Liver (tissue), 8 donors: ENCODE measurements at regions not wholly inside any gene's neighbourhood (a gene's known extent, or its start where the extent isn't known, plus 50 kb on each side); places are given as distances from the start of the nearest gene placed in this dataset.

Experiments
- DNase-seq: peaks from one replicate; pipeline ENCODE4 v3.0.0-alpha.2; 2017; ENCODE audit warnings: low spot score
- H3K27ac ChIP-seq, 2 donors: one replicate each; pipeline ENCODE4 v1.7.0; 2013; ENCODE audit warnings: inconsistent platforms in 2 of 2, low read length in 2 of 2, control low read depth in 1 of 2, low read depth in 1 of 2, mild to moderate bottlenecking in 1 of 2
- H3K27me3 ChIP-seq, 4 donors: one replicate each; pipeline versions ENCODE4 v1.6.1 to v1.7.0; 2013; ENCODE audit warnings: low read length in 3 of 4, inconsistent platforms in 1 of 4, mild to moderate bottlenecking in 1 of 4, moderate library complexity in 1 of 4; ENCODE audit not compliant: control insufficient read depth in 4 of 4, insufficient read depth in 4 of 4
- H3K36me3 ChIP-seq, 4 donors: one replicate each; pipeline versions ENCODE4 v1.6.1 to v1.7.0; 2013; ENCODE audit warnings: low read length in 3 of 4, mild to moderate bottlenecking in 3 of 4, low read depth in 1 of 4, moderate library complexity in 1 of 4; ENCODE audit not compliant: control insufficient read depth in 4 of 4, insufficient read depth in 3 of 4
- H3K4me1 ChIP-seq, 4 donors: one replicate each; pipeline versions ENCODE4 v1.6.1 to v1.7.0; 2013; ENCODE audit warnings: low read length in 3 of 4, mild to moderate bottlenecking in 3 of 4, moderate library complexity in 1 of 4; ENCODE audit not compliant: control insufficient read depth in 4 of 4, insufficient read depth in 4 of 4
- H3K4me3 ChIP-seq, 3 donors: one replicate each; pipeline versions ENCODE4 v1.6.1 to v1.7.0; 2013; ENCODE audit warnings: low read length in 3 of 3, control low read depth in 1 of 3, low read depth in 1 of 3, mild to moderate bottlenecking in 1 of 3
- H3K9ac ChIP-seq, 2 donors: one replicate each; pipeline ENCODE4 v1.7.0; 2013; ENCODE audit warnings: low read length in 2 of 2, mild to moderate bottlenecking in 2 of 2, moderate library complexity in 2 of 2, control low read depth in 1 of 2, low read depth in 1 of 2
- H3K9me3 ChIP-seq, 4 donors: one replicate each; pipeline versions ENCODE4 v1.6.1 to v1.7.0; 2013; ENCODE audit warnings: low read length in 3 of 4; ENCODE audit not compliant: control insufficient read depth in 4 of 4
- ATF3 ChIP-seq: IDR thresholded peaks from 2 replicates; pipeline ENCODE4 v1.6.1; 2016; ENCODE audit warnings: antibody characterized with exemption
- CTCF ChIP-seq: fragments of 150-350 bp; IDR thresholded peaks from 2 replicates; pipeline ENCODE4 v1.5.1; 2017; ENCODE audit warnings: improper control_type of control experiment, low read depth, low read length; ENCODE audit not compliant: missing input control
- EGR1 ChIP-seq, 2 donors: IDR thresholded peaks; 2 replicates each; pipeline ENCODE4 v1.6.1; 2016 to 2018; ENCODE audit warnings: antibody characterized with exemption in 2 of 2, low read depth in 2 of 2
- FOXA1 ChIP-seq: IDR thresholded peaks from 2 replicates; pipeline ENCODE4 v1.6.1; 2016; ENCODE audit warnings: antibody characterized with exemption
- FOXA2 ChIP-seq: IDR thresholded peaks from 2 replicates; pipeline ENCODE4 v1.6.1; 2016; ENCODE audit warnings: antibody characterized with exemption
- GABPA ChIP-seq, 2 donors: IDR thresholded peaks in 1 of 2; conservative IDR thresholded peaks in 1 of 2; 2 replicates each; pipeline ENCODE4 v1.6.1; 2016; ENCODE audit warnings: antibody characterized with exemption in 2 of 2, mild to moderate bottlenecking in 1 of 2, moderate library complexity in 1 of 2
- HNF4A ChIP-seq, 2 donors: conservative IDR thresholded peaks; 2 replicates each; pipeline ENCODE4 v1.6.1; 2016; ENCODE audit warnings: antibody characterized with exemption in 2 of 2, mild to moderate bottlenecking in 2 of 2
- HNF4G ChIP-seq: IDR thresholded peaks from 2 replicates; pipeline ENCODE4 v1.6.1; 2016; ENCODE audit warnings: antibody characterized with exemption
- JUND ChIP-seq, 2 donors: IDR thresholded peaks; 2 replicates each; pipeline ENCODE4 v1.6.1; 2016; ENCODE audit warnings: antibody characterized with exemption in 2 of 2
- NR2F2 ChIP-seq: IDR thresholded peaks from 2 replicates; pipeline ENCODE4 v1.6.1; 2016; ENCODE audit warnings: antibody characterized with exemption
- RAD21 ChIP-seq, 2 donors: IDR thresholded peaks; 2 replicates each; pipeline ENCODE4 v1.6.1; 2016; ENCODE audit warnings: antibody characterized with exemption in 2 of 2, mild to moderate bottlenecking in 2 of 2
- RXRA ChIP-seq, 2 donors: IDR thresholded peaks; 2 replicates each; pipeline ENCODE4 v1.6.1; 2017 to 2018; ENCODE audit warnings: antibody characterized with exemption in 2 of 2, mild to moderate bottlenecking in 1 of 2
- SP1 ChIP-seq: IDR thresholded peaks from 2 replicates; pipeline ENCODE4 v1.6.1; 2018; ENCODE audit warnings: antibody characterized with exemption, mild to moderate bottlenecking
- TAF1 ChIP-seq: conservative IDR thresholded peaks from 2 replicates; pipeline ENCODE4 v1.6.1; 2016; ENCODE audit warnings: antibody characterized with exemption, mild to moderate bottlenecking
- YY1 ChIP-seq: IDR thresholded peaks from 2 replicates; pipeline ENCODE4 v1.6.1; 2016; ENCODE audit warnings: antibody characterized with exemption, mild to moderate bottlenecking
- ZBTB33 ChIP-seq: IDR thresholded peaks from 2 replicates; pipeline ENCODE4 v1.6.1; 2016; ENCODE audit warnings: antibody characterized with exemption
- WGBS: extraction: QIAGEN DNeasy Blood & Tissue Kit; methylation state at CpG from one replicate; pipeline ENCODE4 v1.1.7; 2013; 5-methylcytosine and 5-hydroxymethylcytosine counted together
- TF ChIP-seq, protein P1 (sequence below): IDR thresholded peaks from 2 replicates; pipeline ENCODE4 v1.6.1; 2016; ENCODE audit warnings: antibody characterized with exemption, mild to moderate bottlenecking
- TF ChIP-seq, protein P2 (sequence below): IDR thresholded peaks from 2 replicates; pipeline ENCODE4 v1.6.1; 2016; ENCODE audit warnings: antibody characterized with exemption
- donor health status: healthy.
- donor health status: healthy.
- donor health status: healthy.
- donor health status: healthy.
- donor health status: healthy.

DNA sequence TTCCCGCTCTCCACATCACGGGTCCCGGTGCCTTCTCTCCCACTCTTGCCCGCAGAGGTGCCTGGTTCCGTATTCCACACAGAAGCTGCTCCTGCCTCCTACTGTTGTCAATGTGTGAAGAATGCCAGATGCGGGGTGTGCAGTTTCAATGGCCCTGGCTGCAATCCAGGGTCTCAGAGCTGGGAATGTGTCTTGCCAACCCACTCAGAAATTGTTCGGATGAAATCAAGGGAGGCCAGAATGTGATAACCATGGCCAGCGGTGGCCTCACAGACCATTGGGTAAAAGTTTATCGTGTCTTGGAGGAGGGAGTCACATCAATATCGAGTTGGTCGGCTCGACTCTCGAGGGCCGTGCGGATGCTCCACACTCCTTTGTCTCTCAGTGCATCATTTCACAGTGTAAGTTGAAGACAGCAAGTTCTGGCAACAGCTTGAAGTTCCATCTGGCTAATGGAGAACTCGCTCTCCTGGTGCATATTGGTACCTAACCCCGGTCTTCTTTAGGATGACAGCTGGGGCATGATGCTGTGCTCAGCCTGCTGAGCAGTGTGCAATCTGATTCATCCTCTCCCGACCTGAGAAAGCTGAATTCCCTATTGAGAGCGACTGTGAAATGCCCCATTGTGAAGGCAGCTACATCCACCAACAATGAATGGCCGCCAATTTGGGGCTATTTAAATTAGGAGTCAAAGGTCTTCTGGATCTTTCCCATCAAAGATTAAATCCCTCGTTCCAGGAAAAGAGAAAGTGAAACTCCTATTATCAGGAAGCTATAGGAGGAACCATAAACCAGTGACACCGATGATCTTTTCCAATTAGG, 389.0 kb downstream of the SOX11 start:
- Histone ChIP-seq H3K4me1 (no peaks in the 10 kb centered on the region), H3K9me3 (no peaks in the 10 kb centered on the region), H3K27me3 (no peaks in the 10 kb centered on the region), H3K9ac (peak overlapping the region in 1 of 2 donors; percentile 38), H3K27ac (no peak overlapping the region), H3K4me3 (peak overlapping the region; percentile 32 to 45 (median 44)), H3K36me3 (no peaks in the 10 kb centered on the region)
- DNase-seq, result no peak
- TF ChIP-seq HNF4A (conservative IDR thresholded peaks at IDR 0.05) (peak in 1 of 2 donors; percentile 12), GABPA (IDR thresholded peaks at IDR 0.05 in 1 of 2, conservative IDR thresholded peaks at IDR 0.05 in 1 of 2) (peak in 1 of 2 donors; percentile 29), YY1 (peak; percentile 18), ZBTB33 (no peak)
- 78% methylated on average over 22 of the region's 22 CpGs for WGBS

DNA sequence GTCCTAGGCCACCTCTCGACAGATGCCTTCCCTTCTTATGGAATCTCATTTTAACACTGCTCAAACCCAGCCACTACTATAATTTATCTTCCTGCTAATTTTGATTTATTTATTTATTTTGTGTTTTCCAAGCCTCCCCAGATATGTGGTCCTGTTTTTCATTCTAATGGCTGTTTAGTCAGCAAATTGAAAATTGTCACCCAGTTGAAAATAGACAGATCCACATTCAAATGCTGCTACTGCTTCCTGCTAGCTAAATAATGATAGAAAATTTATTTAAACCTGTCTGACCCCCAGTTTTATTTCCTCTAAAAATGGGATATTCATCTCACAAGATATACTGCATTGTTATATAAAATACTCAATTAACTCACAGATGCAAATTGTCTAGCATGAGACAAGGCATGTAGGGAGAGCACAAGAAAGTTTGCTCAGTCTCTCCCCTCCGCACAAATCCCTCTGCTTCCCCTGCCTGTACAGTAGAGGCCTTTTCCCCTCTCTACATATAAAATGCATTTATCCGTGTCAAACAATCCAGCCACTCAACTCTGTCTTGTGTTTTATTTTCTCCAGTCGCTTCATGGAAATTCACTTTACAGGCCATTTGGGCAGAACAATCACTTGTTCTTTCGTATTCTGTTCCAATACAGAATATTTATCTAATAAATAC, 389.9 kb downstream of the SOX11 start:
- no peak for DNase-seq
- Histone ChIP-seq H3K4me1 (no peaks in the 10 kb centered on the region), H3K9me3 (no peaks in the 10 kb centered on the region), H3K27ac (no peak overlapping the region), H3K36me3 (no peaks in the 10 kb centered on the region), H3K27me3 (no peaks in the 10 kb centered on the region), H3K4me3 (peak overlapping the region in 1 of 3 donors; percentile 44), H3K9ac (peak overlapping the region in 1 of 2 donors; percentile 38)
- TF ChIP-seq HNF4A (conservative IDR thresholded peaks at IDR 0.05) (no peak), HNF4G (no peak), ATF3 (no peak), RXRA (IDR thresholded peaks at IDR 0.05) (no peak), YY1 (no peak), EGR1 (IDR thresholded peaks at IDR 0.05; ENCODE audit: low read depth in 2 of 2) (no peak), CTCF (no peak), TAF1 (no peak), GABPA (IDR thresholded peaks at IDR 0.05 in 1 of 2, conservative IDR thresholded peaks at IDR 0.05 in 1 of 2) (no peak), FOXA1 (no peak), NR2F2 (no peak), JUND (IDR thresholded peaks at IDR 0.05) (no peak), FOXA2 (no peak), RAD21 (IDR thresholded peaks at IDR 0.05) (no peak), ZBTB33 (no peak), SP1 (no peak)
- TF ChIP-seq, protein P1, sequence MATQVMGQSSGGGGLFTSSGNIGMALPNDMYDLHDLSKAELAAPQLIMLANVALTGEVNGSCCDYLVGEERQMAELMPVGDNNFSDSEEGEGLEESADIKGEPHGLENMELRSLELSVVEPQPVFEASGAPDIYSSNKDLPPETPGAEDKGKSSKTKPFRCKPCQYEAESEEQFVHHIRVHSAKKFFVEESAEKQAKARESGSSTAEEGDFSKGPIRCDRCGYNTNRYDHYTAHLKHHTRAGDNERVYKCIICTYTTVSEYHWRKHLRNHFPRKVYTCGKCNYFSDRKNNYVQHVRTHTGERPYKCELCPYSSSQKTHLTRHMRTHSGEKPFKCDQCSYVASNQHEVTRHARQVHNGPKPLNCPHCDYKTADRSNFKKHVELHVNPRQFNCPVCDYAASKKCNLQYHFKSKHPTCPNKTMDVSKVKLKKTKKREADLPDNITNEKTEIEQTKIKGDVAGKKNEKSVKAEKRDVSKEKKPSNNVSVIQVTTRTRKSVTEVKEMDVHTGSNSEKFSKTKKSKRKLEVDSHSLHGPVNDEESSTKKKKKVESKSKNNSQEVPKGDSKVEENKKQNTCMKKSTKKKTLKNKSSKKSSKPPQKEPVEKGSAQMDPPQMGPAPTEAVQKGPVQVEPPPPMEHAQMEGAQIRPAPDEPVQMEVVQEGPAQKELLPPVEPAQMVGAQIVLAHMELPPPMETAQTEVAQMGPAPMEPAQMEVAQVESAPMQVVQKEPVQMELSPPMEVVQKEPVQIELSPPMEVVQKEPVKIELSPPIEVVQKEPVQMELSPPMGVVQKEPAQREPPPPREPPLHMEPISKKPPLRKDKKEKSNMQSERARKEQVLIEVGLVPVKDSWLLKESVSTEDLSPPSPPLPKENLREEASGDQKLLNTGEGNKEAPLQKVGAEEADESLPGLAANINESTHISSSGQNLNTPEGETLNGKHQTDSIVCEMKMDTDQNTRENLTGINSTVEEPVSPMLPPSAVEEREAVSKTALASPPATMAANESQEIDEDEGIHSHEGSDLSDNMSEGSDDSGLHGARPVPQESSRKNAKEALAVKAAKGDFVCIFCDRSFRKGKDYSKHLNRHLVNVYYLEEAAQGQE, result no peak
- TF ChIP-seq, protein P2, sequence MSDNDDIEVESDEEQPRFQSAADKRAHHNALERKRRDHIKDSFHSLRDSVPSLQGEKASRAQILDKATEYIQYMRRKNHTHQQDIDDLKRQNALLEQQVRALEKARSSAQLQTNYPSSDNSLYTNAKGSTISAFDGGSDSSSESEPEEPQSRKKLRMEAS, result no peak
- WGBS, result 93% methylated on average over 5 of the region's 5 CpGs
